ENCODE measurements at regions not wholly inside any gene's neighbourhood (a gene's known extent, or its start where the extent isn't known, plus 50 kb on each side); places are given as distances from the start of the nearest gene placed in this dataset.

GRCh38 chr4:14234307-14234706 is 606.8 kb upstream of the BOD1L1 start:
- in situ Hi-C loops (cut with HindIII; ENCODE audit: low sequenced_read_pairs) = no loop called here
- no peak for DNase-seq (ENCODE audit: low spot score)

GRCh38 chr4:14236359-14236758 is 608.8 kb upstream of the BOD1L1 start:
- in situ Hi-C loops (cut with HindIII; ENCODE audit: low sequenced_read_pairs) = no loop called here
- DNase-seq (ENCODE audit: low spot score) = no peak

GRCh38 chr4:14237911-14238310 is 610.4 kb upstream of the BOD1L1 start:
- no peak for DNase-seq (ENCODE audit: low spot score)
- in situ Hi-C loops (cut with HindIII; ENCODE audit: low sequenced_read_pairs) = no loop called here

- in situ Hi-C loops (cut with HindIII; ENCODE audit: low sequenced_read_pairs) = no loop called here
- no peak for DNase-seq (ENCODE audit: low spot score)
Measured at GRCh38 chr4:14241574-14241973, 614.0 kb upstream of the BOD1L1 start.

- DNase-seq (ENCODE audit: low spot score) = peak; percentile 28
- in situ Hi-C loops (cut with HindIII; ENCODE audit: low sequenced_read_pairs) = no loop called here
Measured at GRCh38 chr4:14247767-14248166, 620.2 kb upstream of the BOD1L1 start.

- DNase-seq (ENCODE audit: low spot score) = no peak
- in situ Hi-C loops (cut with HindIII; ENCODE audit: low sequenced_read_pairs) = no loop called here
Measured at GRCh38 chr4:14249226-14249625, 621.7 kb upstream of the BOD1L1 start.

- DNase-seq (ENCODE audit: low spot score) = peak; percentile 35
- in situ Hi-C loops (cut with HindIII; ENCODE audit: low sequenced_read_pairs) = no loop called here
Measured at GRCh38 chr4:14254252-14254651, 626.7 kb upstream of the BOD1L1 start.

- in situ Hi-C loops (cut with HindIII; ENCODE audit: low sequenced_read_pairs) = no loop called here
- DNase-seq (ENCODE audit: low spot score) = peak; percentile 9
Measured at GRCh38 chr4:14254926-14255325, 627.4 kb upstream of the BOD1L1 start.

- DNase-seq (ENCODE audit: low spot score) = no peak
- in situ Hi-C loops (cut with HindIII; ENCODE audit: low sequenced_read_pairs) = no loop called here
Measured at GRCh38 chr4:14257903-14258302, 630.4 kb upstream of the BOD1L1 start.

GRCh38 chr4:14259936-14260335 is 632.4 kb upstream of the BOD1L1 start:
- no peak for DNase-seq (ENCODE audit: low spot score)
- in situ Hi-C loops (cut with HindIII; ENCODE audit: low sequenced_read_pairs) = no loop called here

GRCh38 chr4:14260591-14260990 is 633.1 kb upstream of the BOD1L1 start:
- in situ Hi-C loops (cut with HindIII; ENCODE audit: low sequenced_read_pairs) = no loop called here
- DNase-seq (ENCODE audit: low spot score) = no peak

GRCh38 chr4:14262221-14262620 is 634.7 kb upstream of the BOD1L1 start:
- DNase-seq (ENCODE audit: low spot score) = peak; percentile 30

GRCh38 chr4:14264437-14264836 is 636.9 kb upstream of the BOD1L1 start:
- in situ Hi-C loops (cut with HindIII; ENCODE audit: low sequenced_read_pairs) = no loop called here
- no peak for DNase-seq (ENCODE audit: low spot score)

More at GRCh38 chr4:14262221-14262620, 634.7 kb upstream of the BOD1L1 start:
- in situ Hi-C loops (cut with HindIII; ENCODE audit: low sequenced_read_pairs) = no loop called here

GRCh38 chr4:14265651-14266050 is 638.1 kb upstream of the BOD1L1 start:
- DNase-seq (ENCODE audit: low spot score) = no peak
- in situ Hi-C loops (cut with HindIII; ENCODE audit: low sequenced_read_pairs) = no loop called here

- no peak for DNase-seq (ENCODE audit: low spot score)
- in situ Hi-C loops (cut with HindIII; ENCODE audit: low sequenced_read_pairs) = no loop called here
Measured at GRCh38 chr4:14267373-14268060, 640.0 kb upstream of the BOD1L1 start.

- in situ Hi-C loops (cut with HindIII; ENCODE audit: low sequenced_read_pairs) = no loop called here
- DNase-seq (ENCODE audit: low spot score) = no peak
Measured at GRCh38 chr4:14269824-14270223, 642.3 kb upstream of the BOD1L1 start.

GRCh38 chr4:14272206-14272605 is 644.7 kb upstream of the BOD1L1 start:
- no peak for DNase-seq (ENCODE audit: low spot score)
- in situ Hi-C loops (cut with HindIII; ENCODE audit: low sequenced_read_pairs) = no loop called here

- in situ Hi-C loops (cut with HindIII; ENCODE audit: low sequenced_read_pairs) = no loop called here
- no peak for DNase-seq (ENCODE audit: low spot score)
Measured at GRCh38 chr4:14277505-14277904, 650.0 kb upstream of the BOD1L1 start.

GRCh38 chr4:14280567-14280966 is 653.0 kb upstream of the BOD1L1 start:
- in situ Hi-C loops (cut with HindIII; ENCODE audit: low sequenced_read_pairs) = no loop called here
- DNase-seq (ENCODE audit: low spot score) = no peak

- no peak for DNase-seq (ENCODE audit: low spot score)
- in situ Hi-C loops (cut with HindIII; ENCODE audit: low sequenced_read_pairs) = no loop called here
Measured at GRCh38 chr4:14284578-14284977, 657.1 kb upstream of the BOD1L1 start.

GRCh38 chr4:14289708-14290107 is 662.2 kb upstream of the BOD1L1 start:
- in situ Hi-C loops (cut with HindIII; ENCODE audit: low sequenced_read_pairs) = no loop called here
- no peak for DNase-seq (ENCODE audit: low spot score)
